ENCODE measurements at regions not wholly inside any gene's neighbourhood (a gene's known extent, or its start where the extent isn't known, plus 50 kb on each side); places are given as distances from the start of the nearest gene placed in this dataset.

DNA sequence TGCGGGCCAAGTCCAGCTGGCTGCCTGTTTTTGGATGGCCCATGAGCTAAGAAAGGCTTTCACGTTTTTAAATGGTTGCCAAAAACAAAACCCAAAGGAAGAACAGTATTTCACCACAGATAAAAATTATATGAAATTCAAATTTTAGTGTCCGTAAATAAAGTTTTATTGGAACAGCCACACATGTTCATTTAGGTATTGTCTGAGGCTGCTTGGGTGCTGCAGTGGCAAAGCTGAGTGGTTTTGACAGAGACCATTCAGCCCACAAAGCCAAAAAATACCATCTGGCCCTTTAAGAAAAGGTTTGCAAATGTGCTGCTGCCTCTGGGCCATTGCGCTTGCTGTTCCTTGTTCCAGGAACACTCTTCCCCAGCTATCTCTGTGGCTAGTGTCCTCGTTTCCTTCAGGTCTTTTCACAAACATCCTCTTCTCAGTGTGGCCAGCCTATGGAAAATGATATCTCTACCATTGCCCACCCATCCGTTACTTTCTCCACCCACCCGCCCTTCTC lies 232.9 kb upstream of the CIBAR2 start:
- ATAC-seq, result no peak
- H3K9me3 Mint-ChIP-seq, result peaks cover 0 to 4% of the 10 kb centered on the region in 2 donors
- TF ChIP-seq CTCF (IDR thresholded peaks at IDR 0.05), result no peak

GRCh38 chr16:85346404-85347212 lies 234.3 kb upstream of the CIBAR2 start:
- H3K27ac ChIP-seq (ENCODE audit: low read length), result no peak overlapping the region
- 88% methylated on average over 12 of the region's 12 CpGs for WGBS (ENCODE audit: insufficient coverage)
- Mint-ChIP-seq H3K27ac (no peak overlapping the region), H3K27me3 (ENCODE audit: low read depth in 2 of 2) (peaks cover 0 to 3% of the 10 kb centered on the region in 2 donors), H3K36me3 (no peaks in the 10 kb centered on the region), H3K4me3 (no peak overlapping the region), H3K4me1 (no peaks in the 10 kb centered on the region), H3K9me3 (peaks cover 0 to 4% of the 10 kb centered on the region in 2 donors)
- H3K9me3 ChIP-seq (ENCODE audit: control insufficient read depth, insufficient read depth, low read length), result no peaks in the 10 kb centered on the region
- no peak for DNase-seq
- no peak overlapping the region for H3K4me3 ChIP-seq (ENCODE audit: low read length)
- TF ChIP-seq CTCF (IDR thresholded peaks at IDR 0.05), result no peak
- H3K36me3 ChIP-seq (ENCODE audit: control insufficient read depth, insufficient read depth, low read length), result no peaks in the 10 kb centered on the region
- no peak for ATAC-seq
- H3K4me1 ChIP-seq (ENCODE audit: control insufficient read depth, insufficient read depth, low read length), result no peaks in the 10 kb centered on the region
- intact Hi-C loops (cut with micrococcal nuclease), result no loop called here
- no peaks in the 10 kb centered on the region for H3K27me3 ChIP-seq (ENCODE audit: control insufficient read depth, insufficient read depth, low read length)

More for the DNA sequence above, 232.9 kb upstream of the CIBAR2 start:
- Mint-ChIP-seq H3K4me1 (no peaks in the 10 kb centered on the region), H3K4me3 (no peak overlapping the region), H3K36me3 (no peaks in the 10 kb centered on the region), H3K27me3 (ENCODE audit: low read depth in 2 of 2) (peaks cover 0 to 3% of the 10 kb centered on the region in 2 donors), H3K27ac (no peak overlapping the region)
- intact Hi-C loops (cut with micrococcal nuclease), result no loop called here
- Histone ChIP-seq H3K27me3 (ENCODE audit: control insufficient read depth, insufficient read depth, low read length) (no peaks in the 10 kb centered on the region), H3K27ac (ENCODE audit: low read length) (no peak overlapping the region), H3K4me1 (ENCODE audit: control insufficient read depth, insufficient read depth, low read length) (no peaks in the 10 kb centered on the region), H3K9me3 (ENCODE audit: control insufficient read depth, insufficient read depth, low read length) (no peaks in the 10 kb centered on the region), H3K36me3 (ENCODE audit: control insufficient read depth, insufficient read depth, low read length) (no peaks in the 10 kb centered on the region), H3K4me3 (ENCODE audit: low read length) (no peak overlapping the region)
- DNase-seq, result no peak
- WGBS (ENCODE audit: insufficient coverage), result 65% methylated on average over 6 of the region's 7 CpGs

GRCh38 chr16:85347213-85347591 lies 234.9 kb upstream of the CIBAR2 start:
- Mint-ChIP-seq H3K27ac (no peak overlapping the region), H3K4me1 (no peaks in the 10 kb centered on the region), H3K36me3 (no peaks in the 10 kb centered on the region), H3K27me3 (ENCODE audit: low read depth in 2 of 2) (peaks cover 0 to 3% of the 10 kb centered on the region in 2 donors), H3K4me3 (no peak overlapping the region), H3K9me3 (peaks cover 0 to 4% of the 10 kb centered on the region in 2 donors)
- no peak for DNase-seq
- intact Hi-C loops (cut with micrococcal nuclease), result no loop called here
- Histone ChIP-seq H3K27ac (ENCODE audit: low read length) (no peak overlapping the region), H3K4me1 (ENCODE audit: control insufficient read depth, insufficient read depth, low read length) (no peaks in the 10 kb centered on the region), H3K36me3 (ENCODE audit: control insufficient read depth, insufficient read depth, low read length) (no peaks in the 10 kb centered on the region), H3K9me3 (ENCODE audit: control insufficient read depth, insufficient read depth, low read length) (no peaks in the 10 kb centered on the region), H3K4me3 (ENCODE audit: low read length) (no peak overlapping the region), H3K27me3 (ENCODE audit: control insufficient read depth, insufficient read depth, low read length) (no peaks in the 10 kb centered on the region)
- 53% methylated on average over 10 of the region's 11 CpGs for WGBS (ENCODE audit: insufficient coverage)
- no peak for TF ChIP-seq CTCF (IDR thresholded peaks at IDR 0.05)
- ATAC-seq, result no peak
